Endodermal cell (in vitro differentiated cells): ENCODE measurements at regions not wholly inside any gene's neighbourhood (a gene's known extent, or its start where the extent isn't known, plus 50 kb on each side); places are given as distances from the start of the nearest gene placed in this dataset.
A peak's percentile ranks its signal among the peaks of the same experiment; 100 is the strongest.

ENCODE experiments used
- DNase-seq: peaks from one replicate; pipeline ENCODE4 v3.0.0-alpha.2; 2017
- H3K27ac ChIP-seq: 2 replicates; pipeline ENCODE4 v1.5.1; 2013; ENCODE audit warnings: mild to moderate bottlenecking, low read depth, low read length, moderate library complexity
- H3K27me3 ChIP-seq: 2 replicates; pipeline ENCODE4 v1.6.1; 2013; ENCODE audit warnings: mild to moderate bottlenecking, low read length, moderate library complexity; ENCODE audit not compliant: insufficient read depth, control insufficient read depth, poor library complexity, severe bottlenecking
- H3K36me3 ChIP-seq: 2 replicates; pipeline ENCODE4 v1.7.0; 2013; ENCODE audit warnings: mild to moderate bottlenecking, low read length, moderate library complexity; ENCODE audit not compliant: control insufficient read depth, insufficient read depth
- H3K4me1 ChIP-seq: one replicate; pipeline ENCODE4 v1.7.0; 2013; ENCODE audit warnings: low read length; ENCODE audit not compliant: control insufficient read depth, insufficient read depth
- H3K4me3 ChIP-seq: 2 replicates; pipeline ENCODE4 v1.5.1; 2013; ENCODE audit warnings: mild to moderate bottlenecking, low read length, moderate library complexity
- H3K9ac ChIP-seq: 2 replicates; pipeline ENCODE4 v1.6.1; 2013; ENCODE audit warnings: mild to moderate bottlenecking, low read length, moderate library complexity; ENCODE audit not compliant: poor library complexity, severe bottlenecking; ENCODE audit errors: extremely low read depth
- H3K9me3 ChIP-seq: 2 replicates; pipeline ENCODE4 v1.6.1; 2013; ENCODE audit warnings: mild to moderate bottlenecking, low read length, moderate library complexity; ENCODE audit not compliant: control insufficient read depth
- H3K27ac Mint-ChIP-seq: 2 replicates; pipeline ENCODE4 v1.8.0; 2020; ENCODE audit warnings: mixed read lengths
- H3K27me3 Mint-ChIP-seq: 2 replicates; pipeline ENCODE4 v1.8.0; 2021; ENCODE audit warnings: mild to moderate bottlenecking, mixed read lengths; ENCODE audit not compliant: insufficient read depth
- H3K36me3 Mint-ChIP-seq: 2 replicates; pipeline ENCODE4 v1.8.0; 2020; ENCODE audit warnings: low read depth, mixed read lengths
- H3K4me1 Mint-ChIP-seq: 2 replicates; pipeline ENCODE4 v1.8.0; 2020; ENCODE audit warnings: mixed read lengths
- H3K4me3 Mint-ChIP-seq: 2 replicates; pipeline ENCODE4 v1.8.0; 2020; ENCODE audit warnings: mild to moderate bottlenecking, moderate library complexity, mixed read lengths
- H3K9me3 Mint-ChIP-seq: 2 replicates; pipeline ENCODE4 v1.8.0; 2020; ENCODE audit warnings: mild to moderate bottlenecking, mixed read lengths
- CTCF ChIP-seq: fragments of 200-600 bp; sonication (generic); conservative IDR thresholded peaks from 2 replicates; pipeline ENCODE4 v1.5.0; 2021; ENCODE audit warnings: antibody characterized with exemption, mild to moderate bottlenecking
- WGBS, 2 experiments: methylation state at CpG; one replicate each; pipeline versions ENCODE4 v1.1.5 to v1.1.7; 2013; ENCODE audit warnings: missing lambda C conversion rate in 2 of 2, mixed read lengths in 1 of 2; ENCODE audit not compliant: insufficient coverage in 1 of 2, insufficient read length in 1 of 2; 5-methylcytosine and 5-hydroxymethylcytosine counted together

- Histone ChIP-seq H3K27me3 (no peaks in the 10 kb centered on the region), H3K27ac (no peak overlapping the region), H3K4me1 (no peaks in the 10 kb centered on the region), H3K36me3 (no peaks in the 10 kb centered on the region), H3K9me3 (no peaks in the 10 kb centered on the region), H3K9ac (no peak overlapping the region), H3K4me3 (no peak overlapping the region)
- Mint-ChIP-seq H3K36me3 (no peaks in the 10 kb centered on the region), H3K4me3 (no peak overlapping the region), H3K4me1 (peaks cover 13% of the 10 kb centered on the region), H3K9me3 (no peaks in the 10 kb centered on the region), H3K27me3 (peaks cover 6% of the 10 kb centered on the region), H3K27ac (no peak overlapping the region)
- no peak for DNase-seq
- 93 to 100% methylated on average over 1 to 3 of the region's 3 CpGs for WGBS, 2 experiments
- no peak for TF ChIP-seq CTCF
Observed at GRCh38 chr13:31072041-31072440, 89.7 kb downstream of the HSPH1 start.

GRCh38 chr13:31069808-31070534 lies 91.7 kb downstream of the HSPH1 start:
- H3K4me1 Mint-ChIP-seq = peaks cover 13% of the 10 kb centered on the region
- no peaks in the 10 kb centered on the region for H3K36me3 Mint-ChIP-seq
- WGBS, 2 experiments = 47 to 57% methylated on average over 3 to 4 of the region's 4 CpGs
- no peak overlapping the region for H3K9ac ChIP-seq
- no peak overlapping the region for H3K4me3 ChIP-seq
- no peaks in the 10 kb centered on the region for H3K36me3 ChIP-seq
- H3K4me1 ChIP-seq = no peaks in the 10 kb centered on the region
- H3K27me3 Mint-ChIP-seq = peaks cover 6% of the 10 kb centered on the region
- no peak overlapping the region for H3K27ac Mint-ChIP-seq
- no peak for TF ChIP-seq CTCF
- peak; percentile 78 for DNase-seq
- H3K4me3 Mint-ChIP-seq = no peak overlapping the region
- H3K27ac ChIP-seq = no peak overlapping the region
- H3K9me3 Mint-ChIP-seq = no peaks in the 10 kb centered on the region
- no peaks in the 10 kb centered on the region for H3K27me3 ChIP-seq
- no peaks in the 10 kb centered on the region for H3K9me3 ChIP-seq

GRCh38 chr13:31068119-31068423 lies 93.6 kb downstream of the HSPH1 start:
- Mint-ChIP-seq H3K36me3 (no peaks in the 10 kb centered on the region), H3K27ac (no peak overlapping the region), H3K4me1 (peaks cover 4% of the 10 kb centered on the region), H3K4me3 (no peak overlapping the region), H3K27me3 (peaks cover 6% of the 10 kb centered on the region), H3K9me3 (no peaks in the 10 kb centered on the region)
- Histone ChIP-seq H3K9ac (no peak overlapping the region), H3K4me3 (no peak overlapping the region), H3K27ac (no peak overlapping the region), H3K4me1 (no peaks in the 10 kb centered on the region), H3K36me3 (no peaks in the 10 kb centered on the region), H3K27me3 (no peaks in the 10 kb centered on the region), H3K9me3 (no peaks in the 10 kb centered on the region)
- no peak for TF ChIP-seq CTCF
- 91 to 95% methylated on average over 4 of the region's 4 CpGs for whole genome bisulfite sequencing, 2 experiments
- no peak for DNase-seq
